Transverse colon (tissue), 4 donors: ENCODE measurements at regions not wholly inside any gene's neighbourhood (a gene's known extent, or its start where the extent isn't known, plus 50 kb on each side); places are given as distances from the start of the nearest gene placed in this dataset.

Source experiments
- DNase-seq: peaks from one replicate; pipeline ENCODE4 v3.0.0-alpha.2; 2019
- H3K27ac ChIP-seq, 4 donors: fragments of 200-600 bp; sonication (generic); 2 replicates each; pipeline ENCODE4 v1.5.1; 2016 to 2018; ENCODE audit warnings: inconsistent platforms in 4 of 4
- H3K27me3 ChIP-seq: fragments of 200-600 bp; sonication (generic); 2 replicates; pipeline ENCODE4 v1.5.1; 2017; ENCODE audit warnings: inconsistent platforms
- H3K36me3 ChIP-seq, 4 donors: fragments of 200-600 bp; sonication (generic); 2 replicates each; pipeline ENCODE4 v1.5.1; 2017 to 2019; ENCODE audit warnings: inconsistent platforms in 4 of 4
- H3K4me1 ChIP-seq, 4 donors: fragments of 200-600 bp; sonication (generic); 2 replicates each; pipeline ENCODE4 v1.5.1; 2017 to 2020; ENCODE audit warnings: inconsistent platforms in 4 of 4
- H3K4me3 ChIP-seq, 4 donors: fragments of 200-600 bp; sonication (generic); 1 replicate in 1 of 4; 2 replicates in 3 of 4; pipeline versions ENCODE4 v1.5.1 to v1.6.1; 2017 to 2019; ENCODE audit warnings: inconsistent platforms in 4 of 4
- H3K9me3 ChIP-seq, 2 donors: fragments of 200-600 bp; sonication (generic); 2 replicates each; pipeline ENCODE4 v1.5.1; 2017 to 2019; ENCODE audit warnings: inconsistent platforms in 2 of 2
- CTCF ChIP-seq, 5 experiments: fragments of 200-600 bp in 3 of 5; fragments of 450-650 bp in 2 of 5; sonication (generic) in 3 of 5; IDR thresholded peaks; 1 replicate in 2 of 5; 2 replicates in 3 of 5; pipeline ENCODE4 v1.5.1; 2016 to 2017; ENCODE audit warnings: antibody characterized with exemption in 5 of 5, inconsistent platforms in 3 of 5, mild to moderate bottlenecking in 2 of 5, moderate library complexity in 1 of 5
- EP300 ChIP-seq: sonication (generic); formaldehyde crosslinking; IDR thresholded peaks from one replicate; pipeline ENCODE4 v1.6.1; 2017; ENCODE audit warnings: antibody characterized with exemption, low read depth
- POLR2A ChIP-seq: fragments of 450-650 bp; IDR thresholded peaks from one replicate; pipeline ENCODE4 v1.6.1; 2016; ENCODE audit warnings: antibody characterized with exemption, mild to moderate bottlenecking, moderate library complexity
- POLR2AphosphoS5 ChIP-seq, 3 donors: sonication (generic); formaldehyde crosslinking; IDR thresholded peaks; one replicate each; pipeline ENCODE4 v1.6.1; 2016; ENCODE audit warnings: antibody characterized with exemption in 3 of 3
- whole genome bisulfite sequencing, 2 donors: methylation state at CpG; one replicate each; pipeline ENCODE4 v1.1.5; 2018; ENCODE audit warnings: low coverage in 1 of 2; 5-methylcytosine and 5-hydroxymethylcytosine counted together
- in situ Hi-C, 4 donors: fragments of 200-750 bp; cut with MboI; loops; one replicate each; pipeline versions ENCODE4 v1.15.0 to v1.15.1; 2017; ENCODE audit warnings: low sequenced_read_pairs in 3 of 4, low pct_ligation_motif_present in 1 of 4, low pct_unique_long_range_greater_than_20kb in 1 of 4
- intact Hi-C: fragments of 100-400 bp; cut with DNase I; formaldehyde crosslinking; loops from one replicate; pipeline ENCODE4 v1.15.1; 2023; ENCODE audit warnings: low total_unique reads

- H3K27me3 ChIP-seq = peaks cover 9% of the 10 kb centered on the region
- 84 to 85% methylated on average over 5 to 12 of the region's 12 CpGs for WGBS, 2 donors
- H3K27ac ChIP-seq = no peak overlapping the region
- no peak for DNase-seq
- TF ChIP-seq POLR2A (no peak), POLR2AphosphoS5 (IDR thresholded peaks at IDR 0.05) (no peak), EP300 (no peak), CTCF (IDR thresholded peaks at IDR 0.05) (no peak)
- intact Hi-C loops = no loop called here
- no peaks in the 10 kb centered on the region for H3K9me3 ChIP-seq
- no peak overlapping the region for H3K4me3 ChIP-seq
- H3K36me3 ChIP-seq = no peaks in the 10 kb centered on the region
- H3K4me1 ChIP-seq = no peaks in the 10 kb centered on the region
- in situ Hi-C loops = no loop called here
Measured at GRCh38 chr10:131745591-131745990, 155.2 kb upstream of the PPP2R2D start.

GRCh38 chr10:131746241-131746711 is 154.5 kb upstream of the PPP2R2D start:
- Histone ChIP-seq H3K4me1 (no peaks in the 10 kb centered on the region), H3K27me3 (peaks cover 9% of the 10 kb centered on the region), H3K9me3 (no peaks in the 10 kb centered on the region), H3K4me3 (no peak overlapping the region), H3K27ac (no peak overlapping the region), H3K36me3 (no peaks in the 10 kb centered on the region)
- DNase-seq = no peak
- 86% methylated on average over 19 of the region's 20 CpGs; no CpG with 5 or more reads in 1 of the 2 donors for WGBS, 2 donors
- TF ChIP-seq POLR2AphosphoS5 (IDR thresholded peaks at IDR 0.05) (no peak), EP300 (no peak), CTCF (IDR thresholded peaks at IDR 0.05) (no peak), POLR2A (no peak)
- in situ Hi-C loops (no loop called here), intact Hi-C loops (no loop called here)

GRCh38 chr10:131746785-131747184 is 154.0 kb upstream of the PPP2R2D start:
- no peaks in the 10 kb centered on the region for H3K36me3 ChIP-seq
- no peaks in the 10 kb centered on the region for H3K9me3 ChIP-seq
- no peak for DNase-seq
- in situ Hi-C loops = no loop called here
- WGBS, 2 donors = 57 to 72% methylated on average over 1 of the region's 1 CpG
- no peaks in the 10 kb centered on the region for H3K4me1 ChIP-seq
- intact Hi-C loops = no loop called here
- no peak overlapping the region for H3K4me3 ChIP-seq
- TF ChIP-seq POLR2A = no peak
- TF ChIP-seq POLR2AphosphoS5 (IDR thresholded peaks at IDR 0.05) = no peak
- TF ChIP-seq EP300 = no peak
- H3K27ac ChIP-seq = no peak overlapping the region
- H3K27me3 ChIP-seq = peaks cover 9% of the 10 kb centered on the region

- in situ Hi-C loops = no loop called here
- intact Hi-C loops = no loop called here
Measured at GRCh38 chr10:131747251-131747650, 153.6 kb upstream of the PPP2R2D start.

More at GRCh38 chr10:131747251-131747650, 153.6 kb upstream of the PPP2R2D start:
- peaks cover 9% of the 10 kb centered on the region for H3K27me3 ChIP-seq
- DNase-seq = no peak
- no peaks in the 10 kb centered on the region for H3K4me1 ChIP-seq
- no peak overlapping the region for H3K4me3 ChIP-seq
- WGBS, 2 donors = 89 to 100% methylated on average over 3 to 16 of the region's 16 CpGs
- TF ChIP-seq EP300 (no peak), CTCF (IDR thresholded peaks at IDR 0.05) (no peak), POLR2A (no peak)
- no peak overlapping the region for H3K27ac ChIP-seq
- no peaks in the 10 kb centered on the region for H3K36me3 ChIP-seq
- H3K9me3 ChIP-seq = no peaks in the 10 kb centered on the region
